ENCODE measurements at regions not wholly inside any gene's neighbourhood (a gene's known extent, or its start where the extent isn't known, plus 50 kb on each side); places are given as distances from the start of the nearest gene placed in this dataset.

DNA sequence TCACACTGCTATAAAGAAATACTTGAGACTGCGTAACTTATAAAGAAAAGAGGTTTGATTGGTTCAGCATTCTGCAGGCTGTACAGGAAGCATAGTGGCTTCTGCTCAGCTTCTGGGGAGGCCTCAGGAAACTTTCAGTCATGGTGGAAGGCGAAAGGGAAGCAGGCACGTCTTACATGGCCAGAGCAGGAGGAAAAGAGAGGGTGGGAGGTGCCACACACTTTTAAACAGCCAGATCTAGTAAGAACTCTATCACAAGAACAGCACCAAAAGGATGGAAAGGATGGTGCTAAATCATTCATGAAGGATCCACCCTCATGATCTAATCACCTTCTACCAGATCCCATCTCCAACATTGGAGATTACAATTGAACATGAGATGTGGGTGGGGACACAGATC, 145.5 kb upstream of the OSR1 start:
- Histone ChIP-seq H3K36me3 (ENCODE audit: control insufficient read depth, insufficient read depth, low read length) (no peaks in the 10 kb centered on the region), H3K4me3 (replicated peaks; ENCODE audit: low read depth, low read length) (no peak overlapping the region), H3K27me3 (replicated peaks; ENCODE audit: control insufficient read depth, insufficient read depth, low read length) (no peaks in the 10 kb centered on the region)
- TF ChIP-seq, protein P1, sequence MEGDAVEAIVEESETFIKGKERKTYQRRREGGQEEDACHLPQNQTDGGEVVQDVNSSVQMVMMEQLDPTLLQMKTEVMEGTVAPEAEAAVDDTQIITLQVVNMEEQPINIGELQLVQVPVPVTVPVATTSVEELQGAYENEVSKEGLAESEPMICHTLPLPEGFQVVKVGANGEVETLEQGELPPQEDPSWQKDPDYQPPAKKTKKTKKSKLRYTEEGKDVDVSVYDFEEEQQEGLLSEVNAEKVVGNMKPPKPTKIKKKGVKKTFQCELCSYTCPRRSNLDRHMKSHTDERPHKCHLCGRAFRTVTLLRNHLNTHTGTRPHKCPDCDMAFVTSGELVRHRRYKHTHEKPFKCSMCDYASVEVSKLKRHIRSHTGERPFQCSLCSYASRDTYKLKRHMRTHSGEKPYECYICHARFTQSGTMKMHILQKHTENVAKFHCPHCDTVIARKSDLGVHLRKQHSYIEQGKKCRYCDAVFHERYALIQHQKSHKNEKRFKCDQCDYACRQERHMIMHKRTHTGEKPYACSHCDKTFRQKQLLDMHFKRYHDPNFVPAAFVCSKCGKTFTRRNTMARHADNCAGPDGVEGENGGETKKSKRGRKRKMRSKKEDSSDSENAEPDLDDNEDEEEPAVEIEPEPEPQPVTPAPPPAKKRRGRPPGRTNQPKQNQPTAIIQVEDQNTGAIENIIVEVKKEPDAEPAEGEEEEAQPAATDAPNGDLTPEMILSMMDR (IDR thresholded peaks at IDR 0.05; ENCODE audit: insufficient read depth, low read length, poor library complexity, severe bottlenecking), result no peak
- DNase-seq (ENCODE audit: extremely low read depth, insufficient read length), result no peak

- no peak overlapping the region for H3K4me3 ChIP-seq (replicated peaks; ENCODE audit: low read depth, low read length)
- TF ChIP-seq, protein P1 (IDR thresholded peaks at IDR 0.05; ENCODE audit: insufficient read depth, low read length, poor library complexity, severe bottlenecking), result no peak
- H3K27me3 ChIP-seq (replicated peaks; ENCODE audit: control insufficient read depth, insufficient read depth, low read length), result no peaks in the 10 kb centered on the region
- no peaks in the 10 kb centered on the region for H3K36me3 ChIP-seq (ENCODE audit: control insufficient read depth, insufficient read depth, low read length)
- no peak for DNase-seq (ENCODE audit: extremely low read depth, insufficient read length)
These were observed 145.0 kb upstream of the OSR1 start for GRCh38 chr2:19503406-19503805.

DNA sequence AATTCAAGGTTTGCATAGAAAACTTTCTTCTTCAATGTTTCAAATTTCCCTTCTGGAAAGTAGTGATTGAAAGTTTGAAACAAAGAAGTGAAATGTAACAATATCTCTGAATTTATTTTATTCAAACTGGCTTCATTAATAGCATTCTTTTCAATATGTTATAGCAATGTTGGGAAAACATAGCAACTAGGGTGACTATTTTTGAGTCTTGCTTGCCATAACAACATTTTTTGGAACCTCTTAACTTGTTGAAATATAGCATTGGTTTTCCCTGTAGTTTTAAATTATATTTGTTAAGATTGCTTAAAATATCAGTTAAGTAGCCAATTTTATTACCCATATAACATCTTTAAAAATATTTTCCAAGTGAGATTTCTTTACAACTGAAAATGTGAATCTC, 141.7 kb upstream of the OSR1 start:
- no peaks in the 10 kb centered on the region; the same call in 1 of the 2 replicates for H3K27me3 ChIP-seq (replicated peaks; ENCODE audit: control insufficient read depth, insufficient read depth, low read length)
- DNase-seq (ENCODE audit: extremely low read depth, insufficient read length), result no peak
- TF ChIP-seq, protein P1 (IDR thresholded peaks at IDR 0.05; ENCODE audit: insufficient read depth, low read length, poor library complexity, severe bottlenecking), result no peak
- H3K36me3 ChIP-seq (ENCODE audit: control insufficient read depth, insufficient read depth, low read length), result no peaks in the 10 kb centered on the region
- no peak overlapping the region for H3K4me3 ChIP-seq (replicated peaks; ENCODE audit: low read depth, low read length)

- DNase-seq (ENCODE audit: extremely low read depth, insufficient read length), result no peak
- TF ChIP-seq, protein P1 (IDR thresholded peaks at IDR 0.05; ENCODE audit: insufficient read depth, low read length, poor library complexity, severe bottlenecking), result no peak
- H3K27me3 ChIP-seq (replicated peaks; ENCODE audit: control insufficient read depth, insufficient read depth, low read length), result no peaks in the 10 kb centered on the region; the same call in 1 of the 2 replicates
- no peak overlapping the region for H3K4me3 ChIP-seq (replicated peaks; ENCODE audit: low read depth, low read length)
- no peaks in the 10 kb centered on the region for H3K36me3 ChIP-seq (ENCODE audit: control insufficient read depth, insufficient read depth, low read length)
These were observed 138.2 kb upstream of the OSR1 start for GRCh38 chr2:19496646-19497045.

- no peak for DNase-seq (ENCODE audit: extremely low read depth, insufficient read length)
- H3K27me3 ChIP-seq (replicated peaks; ENCODE audit: control insufficient read depth, insufficient read depth, low read length), result no peaks in the 10 kb centered on the region; the same call in 1 of the 2 replicates
- H3K4me3 ChIP-seq (replicated peaks; ENCODE audit: low read depth, low read length), result no peak overlapping the region
- TF ChIP-seq, protein P1 (IDR thresholded peaks at IDR 0.05; ENCODE audit: insufficient read depth, low read length, poor library complexity, severe bottlenecking), result no peak
- no peaks in the 10 kb centered on the region for H3K36me3 ChIP-seq (ENCODE audit: control insufficient read depth, insufficient read depth, low read length)
These were observed 135.8 kb upstream of the OSR1 start for GRCh38 chr2:19494241-19494640.

GRCh38 chr2:19491796-19492195, 133.4 kb upstream of the OSR1 start:
- no peak overlapping the region for H3K4me3 ChIP-seq (replicated peaks; ENCODE audit: low read depth, low read length)
- no peak for DNase-seq (ENCODE audit: extremely low read depth, insufficient read length)
- no peaks in the 10 kb centered on the region for H3K27me3 ChIP-seq (replicated peaks; ENCODE audit: control insufficient read depth, insufficient read depth, low read length)
- TF ChIP-seq, protein P1 (IDR thresholded peaks at IDR 0.05; ENCODE audit: insufficient read depth, low read length, poor library complexity, severe bottlenecking), result no peak
- no peaks in the 10 kb centered on the region for H3K36me3 ChIP-seq (ENCODE audit: control insufficient read depth, insufficient read depth, low read length)
